ENCODE measurements at regions not wholly inside any gene's neighbourhood (a gene's known extent, or its start where the extent isn't known, plus 50 kb on each side); places are given as distances from the start of the nearest gene placed in this dataset.

DNA sequence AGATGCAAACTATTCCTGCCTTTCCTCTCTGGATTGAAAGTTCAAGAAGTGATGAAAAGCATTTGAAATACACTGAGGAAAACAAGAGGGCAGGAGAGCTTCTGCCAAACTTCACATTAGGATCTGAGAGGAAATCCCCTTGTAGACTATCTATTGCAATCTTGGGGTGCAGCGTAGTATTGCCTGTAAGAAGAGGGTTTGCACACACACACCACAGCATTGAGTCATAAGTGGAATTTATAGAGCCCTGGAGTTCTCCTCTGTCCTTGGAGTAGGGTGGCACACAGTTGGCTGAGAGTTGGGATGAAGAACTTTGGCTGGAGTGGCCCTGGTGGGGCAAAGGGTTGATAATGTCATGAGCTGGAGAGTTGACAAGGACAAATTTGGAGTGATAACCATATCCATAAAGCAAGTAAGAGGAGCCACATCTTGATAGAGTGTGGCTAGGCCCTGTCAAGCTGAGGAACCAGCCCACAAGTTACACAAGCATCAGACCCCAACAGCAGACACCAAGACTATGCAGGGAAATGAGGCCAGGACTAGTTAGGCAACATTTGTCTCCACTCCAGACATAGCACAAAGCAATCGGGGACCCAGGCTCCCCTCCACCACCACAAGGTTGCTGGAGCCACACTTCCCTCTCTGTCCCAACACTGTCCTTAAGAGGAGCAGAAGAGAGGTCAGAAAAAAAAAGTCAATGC, 520.9 kb downstream of the KLF5 start:
- TF ChIP-seq, protein P1, sequence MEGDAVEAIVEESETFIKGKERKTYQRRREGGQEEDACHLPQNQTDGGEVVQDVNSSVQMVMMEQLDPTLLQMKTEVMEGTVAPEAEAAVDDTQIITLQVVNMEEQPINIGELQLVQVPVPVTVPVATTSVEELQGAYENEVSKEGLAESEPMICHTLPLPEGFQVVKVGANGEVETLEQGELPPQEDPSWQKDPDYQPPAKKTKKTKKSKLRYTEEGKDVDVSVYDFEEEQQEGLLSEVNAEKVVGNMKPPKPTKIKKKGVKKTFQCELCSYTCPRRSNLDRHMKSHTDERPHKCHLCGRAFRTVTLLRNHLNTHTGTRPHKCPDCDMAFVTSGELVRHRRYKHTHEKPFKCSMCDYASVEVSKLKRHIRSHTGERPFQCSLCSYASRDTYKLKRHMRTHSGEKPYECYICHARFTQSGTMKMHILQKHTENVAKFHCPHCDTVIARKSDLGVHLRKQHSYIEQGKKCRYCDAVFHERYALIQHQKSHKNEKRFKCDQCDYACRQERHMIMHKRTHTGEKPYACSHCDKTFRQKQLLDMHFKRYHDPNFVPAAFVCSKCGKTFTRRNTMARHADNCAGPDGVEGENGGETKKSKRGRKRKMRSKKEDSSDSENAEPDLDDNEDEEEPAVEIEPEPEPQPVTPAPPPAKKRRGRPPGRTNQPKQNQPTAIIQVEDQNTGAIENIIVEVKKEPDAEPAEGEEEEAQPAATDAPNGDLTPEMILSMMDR (IDR thresholded peaks at IDR 0.05 in 2 of 3, conservative IDR thresholded peaks at IDR 0.05 in 1 of 3; ENCODE audit: borderline replicate concordance in 1 of 3, insufficient read depth in 1 of 3, low read depth in 2 of 3, low read length in 2 of 3): no peak
- TF ChIP-seq YY1 (IDR thresholded peaks at IDR 0.05; ENCODE audit: extremely low read depth, insufficient replicate concordance, low read depth, low read length) (no peak), FOSL1 (IDR thresholded peaks at IDR 0.05; ENCODE audit: low read depth) (no peak), POLR2A (IDR thresholded peaks at IDR 0.05; ENCODE audit: borderline replicate concordance, extremely low read depth, insufficient read depth, insufficient read length) (no peak), EZH2 (IDR thresholded peaks at IDR 0.05) (no peak), RAD21 (IDR thresholded peaks at IDR 0.05; ENCODE audit: low read depth) (no peak), ELF1 (IDR thresholded peaks at IDR 0.05; ENCODE audit: borderline replicate concordance, low read depth) (no peak), EGR1 (IDR thresholded peaks at IDR 0.05; ENCODE audit: low read depth) (no peak), SP1 (IDR thresholded peaks at IDR 0.05; ENCODE audit: low read depth) (no peak), POLR2AphosphoS5 (IDR thresholded peaks at IDR 0.05; ENCODE audit: low read depth, low read length) (no peak), CEBPB (IDR thresholded peaks at IDR 0.05; ENCODE audit: low read depth) (no peak)
- TF ChIP-seq, protein P2, sequence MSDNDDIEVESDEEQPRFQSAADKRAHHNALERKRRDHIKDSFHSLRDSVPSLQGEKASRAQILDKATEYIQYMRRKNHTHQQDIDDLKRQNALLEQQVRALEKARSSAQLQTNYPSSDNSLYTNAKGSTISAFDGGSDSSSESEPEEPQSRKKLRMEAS (IDR thresholded peaks at IDR 0.05): no peak
- TF ChIP-seq, protein P3, sequence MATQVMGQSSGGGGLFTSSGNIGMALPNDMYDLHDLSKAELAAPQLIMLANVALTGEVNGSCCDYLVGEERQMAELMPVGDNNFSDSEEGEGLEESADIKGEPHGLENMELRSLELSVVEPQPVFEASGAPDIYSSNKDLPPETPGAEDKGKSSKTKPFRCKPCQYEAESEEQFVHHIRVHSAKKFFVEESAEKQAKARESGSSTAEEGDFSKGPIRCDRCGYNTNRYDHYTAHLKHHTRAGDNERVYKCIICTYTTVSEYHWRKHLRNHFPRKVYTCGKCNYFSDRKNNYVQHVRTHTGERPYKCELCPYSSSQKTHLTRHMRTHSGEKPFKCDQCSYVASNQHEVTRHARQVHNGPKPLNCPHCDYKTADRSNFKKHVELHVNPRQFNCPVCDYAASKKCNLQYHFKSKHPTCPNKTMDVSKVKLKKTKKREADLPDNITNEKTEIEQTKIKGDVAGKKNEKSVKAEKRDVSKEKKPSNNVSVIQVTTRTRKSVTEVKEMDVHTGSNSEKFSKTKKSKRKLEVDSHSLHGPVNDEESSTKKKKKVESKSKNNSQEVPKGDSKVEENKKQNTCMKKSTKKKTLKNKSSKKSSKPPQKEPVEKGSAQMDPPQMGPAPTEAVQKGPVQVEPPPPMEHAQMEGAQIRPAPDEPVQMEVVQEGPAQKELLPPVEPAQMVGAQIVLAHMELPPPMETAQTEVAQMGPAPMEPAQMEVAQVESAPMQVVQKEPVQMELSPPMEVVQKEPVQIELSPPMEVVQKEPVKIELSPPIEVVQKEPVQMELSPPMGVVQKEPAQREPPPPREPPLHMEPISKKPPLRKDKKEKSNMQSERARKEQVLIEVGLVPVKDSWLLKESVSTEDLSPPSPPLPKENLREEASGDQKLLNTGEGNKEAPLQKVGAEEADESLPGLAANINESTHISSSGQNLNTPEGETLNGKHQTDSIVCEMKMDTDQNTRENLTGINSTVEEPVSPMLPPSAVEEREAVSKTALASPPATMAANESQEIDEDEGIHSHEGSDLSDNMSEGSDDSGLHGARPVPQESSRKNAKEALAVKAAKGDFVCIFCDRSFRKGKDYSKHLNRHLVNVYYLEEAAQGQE (IDR thresholded peaks at IDR 0.05; ENCODE audit: low read depth): no peak
- Histone ChIP-seq H3K27ac (ENCODE audit: low read depth, low read length) (no peak overlapping the region), H3K27me3 (ENCODE audit: insufficient read depth, low read length) (no peaks in the 10 kb centered on the region), H3K36me3 (ENCODE audit: control insufficient read depth in 1 of 2, insufficient read depth in 2 of 2, low read length in 2 of 2) (no peaks in the 10 kb centered on the region), H3K4me1 (ENCODE audit: control insufficient read depth in 1 of 2, insufficient read depth in 2 of 2, low read length in 2 of 2) (no peaks in the 10 kb centered on the region), H3K9me3 (ENCODE audit: control insufficient read depth in 1 of 2, insufficient read depth in 1 of 2, low read depth in 1 of 2, low read length in 2 of 2) (no peaks in the 10 kb centered on the region), H2AFZ (ENCODE audit: low read depth, low read length, poor library complexity, severe bottlenecking) (no peak overlapping the region), H4K20me1 (ENCODE audit: insufficient read depth) (no peaks in the 10 kb centered on the region), H3K4me3 (replicated peaks in 1 of 2; ENCODE audit: low read depth in 1 of 2, low read length in 2 of 2) (no peak overlapping the region), H3K79me2 (ENCODE audit: insufficient read depth, low read length) (no peaks in the 10 kb centered on the region), H3K9me2 (ENCODE audit: insufficient read depth) (no peaks in the 10 kb centered on the region), H3K4me2 (ENCODE audit: low read length) (no peak overlapping the region), H3K9ac (ENCODE audit: low read length) (no peak overlapping the region)
- CTCF ChIA-PET: no interaction called here
- intact Hi-C loops (cut with micrococcal nuclease): no loop called here
- POLR2A ChIA-PET: no interaction called here
- RAD21 ChIA-PET (ENCODE audit: low non-redundant PET in 1 of 2, low total read pairs in 2 of 2, uncharacterized antibody in 2 of 2, unreplicated experiment in 2 of 2): interaction anchor here in 1 of 2 experiments (0.6 kb wide), 1 partner anchor 159 kb away, joined by 3 read pairs; no protein-coding TSS in a partner anchor
- no TSS peak for BruUV-seq (replicated peaks)
- no peak for ATAC-seq
- no peak for DNase-seq (ENCODE audit: low read depth, low spot score)

Measured in HCT116 (cell line).